Epithelial cell of esophagus (primary cell): ENCODE measurements at regions not wholly inside any gene's neighbourhood (a gene's known extent, or its start where the extent isn't known, plus 50 kb on each side); places are given as distances from the start of the nearest gene placed in this dataset.

Experiments
- DNase-seq: peaks from one replicate; pipeline ENCODE4 v3.0.0; 2010; ENCODE audit warnings: low read depth
- H3K4me3 ChIP-seq: 2 replicates; pipeline ENCODE4 v1.5.1; 2011; ENCODE audit warnings: mild to moderate bottlenecking, low read length, control low read depth
- CTCF ChIP-seq: IDR thresholded peaks from 2 replicates; pipeline ENCODE4 v1.5.1; 2011; ENCODE audit warnings: low read depth, mild to moderate bottlenecking, low read length, control low read depth, inconsistent platforms; ENCODE audit not compliant: insufficient read depth; ENCODE audit errors: missing control alignments

GRCh38 chr1:96030312-96030711 lies 691.3 kb upstream of the PTBP2 start:
- DNase-seq = no peak
- TF ChIP-seq CTCF = no peak
- H3K4me3 ChIP-seq = no peak overlapping the region

- no peak overlapping the region for H3K4me3 ChIP-seq
- TF ChIP-seq CTCF = no peak
- DNase-seq = no peak
These were observed 687.6 kb upstream of the PTBP2 start for GRCh38 chr1:96034006-96034405.

GRCh38 chr1:96036763-96037162 lies 684.8 kb upstream of the PTBP2 start:
- DNase-seq = no peak
- no peak overlapping the region for H3K4me3 ChIP-seq
- TF ChIP-seq CTCF = no peak

- H3K4me3 ChIP-seq = no peak overlapping the region
- no peak for TF ChIP-seq CTCF
These were observed 682.9 kb upstream of the PTBP2 start for GRCh38 chr1:96038636-96039035.

GRCh38 chr1:96039910-96040309 lies 681.7 kb upstream of the PTBP2 start:
- TF ChIP-seq CTCF = no peak
- H3K4me3 ChIP-seq = no peak overlapping the region
- DNase-seq = no peak

More at GRCh38 chr1:96038636-96039035, 682.9 kb upstream of the PTBP2 start:
- DNase-seq = no peak

- no peak overlapping the region for H3K4me3 ChIP-seq
- TF ChIP-seq CTCF = no peak
- no peak for DNase-seq
These were observed 680.1 kb upstream of the PTBP2 start for GRCh38 chr1:96041470-96041869.

GRCh38 chr1:96048572-96049212 lies 672.9 kb upstream of the PTBP2 start:
- peak; percentile 66 for DNase-seq
- H3K4me3 ChIP-seq = no peak overlapping the region

More at GRCh38 chr1:96048572-96049212, 672.9 kb upstream of the PTBP2 start:
- TF ChIP-seq CTCF = no peak
